ENCODE measurements at regions not wholly inside any gene's neighbourhood (a gene's known extent, or its start where the extent isn't known, plus 50 kb on each side); places are given as distances from the start of the nearest gene placed in this dataset.

DNA sequence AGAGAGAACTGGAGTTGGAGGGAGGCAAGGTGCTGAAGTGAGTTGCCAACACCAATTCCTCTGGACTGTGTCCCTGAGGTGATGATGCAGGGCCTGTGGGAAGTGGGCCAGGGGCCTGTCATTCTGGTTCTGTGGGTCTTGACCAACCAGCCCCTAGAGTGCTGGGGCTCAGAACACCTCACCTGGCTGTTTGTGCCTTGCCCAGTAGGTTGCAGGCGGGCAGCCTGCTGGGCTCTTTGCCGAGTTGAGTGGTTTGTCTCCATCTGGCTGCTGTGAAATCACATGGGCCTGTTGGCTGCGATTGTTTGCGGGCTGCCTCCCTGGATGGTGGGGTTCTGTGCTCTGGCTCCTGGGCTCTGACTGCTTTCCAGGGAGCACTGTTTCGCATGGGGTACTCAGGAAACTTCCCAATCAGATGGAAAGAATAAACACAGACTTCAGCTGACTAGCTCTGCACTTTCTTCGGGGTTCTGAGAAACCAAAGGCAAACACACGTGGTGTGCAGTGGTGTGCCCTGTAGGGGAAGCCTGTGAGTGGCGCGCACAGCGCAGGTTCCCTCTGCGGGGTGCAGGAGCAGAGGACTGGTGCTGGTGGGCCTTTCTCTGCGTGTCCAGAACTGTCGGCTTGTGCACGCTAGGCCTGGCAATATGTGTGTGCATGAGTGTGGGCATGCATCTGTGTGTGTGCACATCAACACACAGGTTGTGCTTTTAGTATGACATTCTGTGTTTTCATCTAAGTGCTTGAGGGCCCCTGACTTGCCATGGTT lies 95.1 kb downstream of the RHOU start:
- BruUV-seq (replicated peaks) = no TSS peak
- H3K36me3 ChIP-seq (ENCODE audit: control insufficient read depth, insufficient read depth, low read length) = no peaks in the 10 kb centered on the region
- TF ChIP-seq, protein P1, sequence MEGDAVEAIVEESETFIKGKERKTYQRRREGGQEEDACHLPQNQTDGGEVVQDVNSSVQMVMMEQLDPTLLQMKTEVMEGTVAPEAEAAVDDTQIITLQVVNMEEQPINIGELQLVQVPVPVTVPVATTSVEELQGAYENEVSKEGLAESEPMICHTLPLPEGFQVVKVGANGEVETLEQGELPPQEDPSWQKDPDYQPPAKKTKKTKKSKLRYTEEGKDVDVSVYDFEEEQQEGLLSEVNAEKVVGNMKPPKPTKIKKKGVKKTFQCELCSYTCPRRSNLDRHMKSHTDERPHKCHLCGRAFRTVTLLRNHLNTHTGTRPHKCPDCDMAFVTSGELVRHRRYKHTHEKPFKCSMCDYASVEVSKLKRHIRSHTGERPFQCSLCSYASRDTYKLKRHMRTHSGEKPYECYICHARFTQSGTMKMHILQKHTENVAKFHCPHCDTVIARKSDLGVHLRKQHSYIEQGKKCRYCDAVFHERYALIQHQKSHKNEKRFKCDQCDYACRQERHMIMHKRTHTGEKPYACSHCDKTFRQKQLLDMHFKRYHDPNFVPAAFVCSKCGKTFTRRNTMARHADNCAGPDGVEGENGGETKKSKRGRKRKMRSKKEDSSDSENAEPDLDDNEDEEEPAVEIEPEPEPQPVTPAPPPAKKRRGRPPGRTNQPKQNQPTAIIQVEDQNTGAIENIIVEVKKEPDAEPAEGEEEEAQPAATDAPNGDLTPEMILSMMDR (IDR thresholded peaks at IDR 0.05) = no peak
- no peak for TF ChIP-seq TCF7L2 (IDR thresholded peaks at IDR 0.05; ENCODE audit: low read depth, low read length)
- TF ChIP-seq POLR2AphosphoS5 (IDR thresholded peaks at IDR 0.05; ENCODE audit: low read depth, low read length) = no peak
- TF ChIP-seq SIN3A (IDR thresholded peaks at IDR 0.05; ENCODE audit: borderline replicate concordance, insufficient read depth, low read depth, low read length) = no peak
- TF ChIP-seq, protein P2, sequence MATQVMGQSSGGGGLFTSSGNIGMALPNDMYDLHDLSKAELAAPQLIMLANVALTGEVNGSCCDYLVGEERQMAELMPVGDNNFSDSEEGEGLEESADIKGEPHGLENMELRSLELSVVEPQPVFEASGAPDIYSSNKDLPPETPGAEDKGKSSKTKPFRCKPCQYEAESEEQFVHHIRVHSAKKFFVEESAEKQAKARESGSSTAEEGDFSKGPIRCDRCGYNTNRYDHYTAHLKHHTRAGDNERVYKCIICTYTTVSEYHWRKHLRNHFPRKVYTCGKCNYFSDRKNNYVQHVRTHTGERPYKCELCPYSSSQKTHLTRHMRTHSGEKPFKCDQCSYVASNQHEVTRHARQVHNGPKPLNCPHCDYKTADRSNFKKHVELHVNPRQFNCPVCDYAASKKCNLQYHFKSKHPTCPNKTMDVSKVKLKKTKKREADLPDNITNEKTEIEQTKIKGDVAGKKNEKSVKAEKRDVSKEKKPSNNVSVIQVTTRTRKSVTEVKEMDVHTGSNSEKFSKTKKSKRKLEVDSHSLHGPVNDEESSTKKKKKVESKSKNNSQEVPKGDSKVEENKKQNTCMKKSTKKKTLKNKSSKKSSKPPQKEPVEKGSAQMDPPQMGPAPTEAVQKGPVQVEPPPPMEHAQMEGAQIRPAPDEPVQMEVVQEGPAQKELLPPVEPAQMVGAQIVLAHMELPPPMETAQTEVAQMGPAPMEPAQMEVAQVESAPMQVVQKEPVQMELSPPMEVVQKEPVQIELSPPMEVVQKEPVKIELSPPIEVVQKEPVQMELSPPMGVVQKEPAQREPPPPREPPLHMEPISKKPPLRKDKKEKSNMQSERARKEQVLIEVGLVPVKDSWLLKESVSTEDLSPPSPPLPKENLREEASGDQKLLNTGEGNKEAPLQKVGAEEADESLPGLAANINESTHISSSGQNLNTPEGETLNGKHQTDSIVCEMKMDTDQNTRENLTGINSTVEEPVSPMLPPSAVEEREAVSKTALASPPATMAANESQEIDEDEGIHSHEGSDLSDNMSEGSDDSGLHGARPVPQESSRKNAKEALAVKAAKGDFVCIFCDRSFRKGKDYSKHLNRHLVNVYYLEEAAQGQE (IDR thresholded peaks at IDR 0.05; ENCODE audit: insufficient read depth in 1 of 2, low read depth in 2 of 2, low read length in 1 of 2) = no peak
- in situ Hi-C loops (cut with HindIII; ENCODE audit: low pct_unique_long_range_greater_than_20kb, low sequenced_read_pairs) (no loop called here), intact Hi-C loops (cut with micrococcal nuclease; ENCODE audit: unreplicated experiment) (no loop called here)
- H3K9me3 ChIP-seq (ENCODE audit: control insufficient read depth, insufficient read depth, low read depth, low read length) = no peaks in the 10 kb centered on the region
- ChIA-PET CTCF (no interaction called here), POLR2A (no interaction called here)
- no peak for DNase-seq (ENCODE audit: low read depth, low spot score)
- ATAC-seq = peak; percentile 52
- peaks cover 29% of the 10 kb centered on the region for H3K4me1 ChIP-seq (ENCODE audit: control insufficient read depth, insufficient read depth, low read length)
- H3K27me3 ChIP-seq (ENCODE audit: control insufficient read depth, insufficient read depth, low read length) = no peaks in the 10 kb centered on the region
- no peak overlapping the region for H3K4me3 ChIP-seq (ENCODE audit: low read depth in 2 of 2, low read length in 2 of 2)
- H3K27ac ChIP-seq (ENCODE audit: low read length) = peak overlapping the region; percentile 21

DNA sequence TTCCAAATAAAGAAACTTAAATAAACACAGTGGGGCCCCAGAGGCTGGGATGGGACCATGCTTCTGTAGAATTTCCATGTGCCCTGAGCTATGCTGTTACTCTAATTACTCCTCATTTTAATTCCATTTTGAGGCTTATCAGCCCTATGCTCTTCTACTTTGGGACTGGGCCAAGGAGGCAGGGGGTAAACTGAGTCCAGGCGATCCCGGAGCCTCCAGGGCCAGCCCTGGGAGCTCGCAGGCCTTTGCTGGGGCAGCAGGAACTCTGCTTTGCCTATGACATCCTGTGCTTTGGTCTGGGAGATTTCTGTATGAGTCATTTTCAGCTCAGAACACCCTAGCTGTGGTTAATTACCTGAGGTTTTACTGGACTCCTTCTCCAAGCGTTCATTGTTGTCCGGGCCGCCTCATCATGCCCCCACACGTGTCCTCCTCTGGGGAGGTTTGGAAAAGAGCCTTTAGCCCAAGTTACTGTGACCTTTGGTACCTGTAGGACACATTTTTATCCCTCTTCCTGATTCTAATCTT lies 95.7 kb downstream of the RHOU start:
- H3K27ac ChIP-seq (ENCODE audit: low read length) = peak overlapping the region; percentile 9
- no peaks in the 10 kb centered on the region for H3K27me3 ChIP-seq (ENCODE audit: control insufficient read depth, insufficient read depth, low read length)
- ChIA-PET CTCF (interaction anchor here (0.6 kb wide), 1 partner anchor 8 kb away, joined by 3 read pairs; no protein-coding TSS in a partner anchor), POLR2A (no interaction called here)
- no TSS peak for BruUV-seq (replicated peaks)
- no peaks in the 10 kb centered on the region for H3K36me3 ChIP-seq (ENCODE audit: control insufficient read depth, insufficient read depth, low read length)
- in situ Hi-C loops (cut with HindIII; ENCODE audit: low pct_unique_long_range_greater_than_20kb, low sequenced_read_pairs) = no loop called here
- peaks cover 29% of the 10 kb centered on the region for H3K4me1 ChIP-seq (ENCODE audit: control insufficient read depth, insufficient read depth, low read length)
- intact Hi-C loops (cut with micrococcal nuclease; ENCODE audit: unreplicated experiment) = no loop called here
- ATAC-seq = peak; percentile 93
- peak; percentile 28 for DNase-seq (ENCODE audit: low read depth, low spot score)
- TF ChIP-seq SIN3A (IDR thresholded peaks at IDR 0.05; ENCODE audit: borderline replicate concordance, insufficient read depth, low read depth, low read length) = no peak
- TF ChIP-seq, protein P2 (IDR thresholded peaks at IDR 0.05; ENCODE audit: insufficient read depth in 1 of 2, low read depth in 2 of 2, low read length in 1 of 2) = no peak
- no peak for TF ChIP-seq TCF7L2 (IDR thresholded peaks at IDR 0.05; ENCODE audit: low read depth, low read length)
- TF ChIP-seq, protein P1 (IDR thresholded peaks at IDR 0.05) = no peak
- TF ChIP-seq POLR2AphosphoS5 (IDR thresholded peaks at IDR 0.05; ENCODE audit: low read depth, low read length) = no peak
- H3K9me3 ChIP-seq (ENCODE audit: control insufficient read depth, insufficient read depth, low read depth, low read length) = no peaks in the 10 kb centered on the region
- H3K4me3 ChIP-seq (ENCODE audit: low read depth in 2 of 2, low read length in 2 of 2) = no peak overlapping the region

All from Panc1 (cell line).